ENCODE measurements at regions not wholly inside any gene's neighbourhood (a gene's known extent, or its start where the extent isn't known, plus 50 kb on each side); places are given as distances from the start of the nearest gene placed in this dataset.

- H3K4me3 ChIP-seq, result no peak overlapping the region
- intact Hi-C loops (cut with DNase I), result no loop called here
- WGBS, 4 donors, result 71 to 92% (median 81%) methylated on average over 1 of the region's 1 CpG
Measured at GRCh38 chr4:14520171-14520570, 482.1 kb upstream of the CPEB2 start.

GRCh38 chr4:14524276-14524675, 478.0 kb upstream of the CPEB2 start:
- TF ChIP-seq CTCF (IDR thresholded peaks at IDR 0.05) (no peak), POLR2A (IDR thresholded peaks at IDR 0.05) (no peak)
- 80 to 93% (median 88%) methylated on average over 1 of the region's 1 CpG for WGBS, 4 donors
- Histone ChIP-seq H3K9me3 (replicated peaks in 1 of 3) (no peaks in the 10 kb centered on the region), H3K4me1 (replicated peaks in 1 of 2) (no peaks in the 10 kb centered on the region), H3K4me3 (no peak overlapping the region), H3K27ac (no peak overlapping the region), H3K27me3 (no peaks in the 10 kb centered on the region), H3K36me3 (replicated peaks in 1 of 2) (no peaks in the 10 kb centered on the region)
- intact Hi-C loops (cut with DNase I), result no loop called here
- no peak for DNase-seq

More at GRCh38 chr4:14520171-14520570, 482.1 kb upstream of the CPEB2 start:
- H3K27me3 ChIP-seq, result no peaks in the 10 kb centered on the region
- DNase-seq, result no peak
- H3K9me3 ChIP-seq (replicated peaks in 1 of 3), result no peaks in the 10 kb centered on the region
- TF ChIP-seq CTCF (IDR thresholded peaks at IDR 0.05), result no peak
- no peak for TF ChIP-seq POLR2A (IDR thresholded peaks at IDR 0.05)
- H3K4me1 ChIP-seq (replicated peaks in 1 of 2), result no peaks in the 10 kb centered on the region
- H3K27ac ChIP-seq, result no peak overlapping the region
- no peaks in the 10 kb centered on the region for H3K36me3 ChIP-seq (replicated peaks in 1 of 2)

GRCh38 chr4:14528918-14529317, 473.4 kb upstream of the CPEB2 start:
- H3K27me3 ChIP-seq, result no peaks in the 10 kb centered on the region
- H3K36me3 ChIP-seq (replicated peaks in 1 of 2), result no peaks in the 10 kb centered on the region
- H3K27ac ChIP-seq, result no peak overlapping the region
- no peak for DNase-seq
- 44 to 92% (median 86%) methylated on average over 2 of the region's 2 CpGs for WGBS, 4 donors
- H3K4me3 ChIP-seq, result no peak overlapping the region
- TF ChIP-seq POLR2A (IDR thresholded peaks at IDR 0.05) (no peak), CTCF (IDR thresholded peaks at IDR 0.05) (no peak)
- H3K9me3 ChIP-seq (replicated peaks in 1 of 3), result no peaks in the 10 kb centered on the region
- intact Hi-C loops (cut with DNase I), result no loop called here
- no peaks in the 10 kb centered on the region for H3K4me1 ChIP-seq (replicated peaks in 1 of 2)

GRCh38 chr4:14529653-14530052, 472.6 kb upstream of the CPEB2 start:
- no peaks in the 10 kb centered on the region for H3K4me1 ChIP-seq (replicated peaks in 1 of 2)
- no peaks in the 10 kb centered on the region for H3K9me3 ChIP-seq (replicated peaks in 1 of 3)
- no peaks in the 10 kb centered on the region for H3K27me3 ChIP-seq
- H3K4me3 ChIP-seq, result no peak overlapping the region
- H3K27ac ChIP-seq, result no peak overlapping the region
- 51 to 54% (median 53%) methylated on average over 4 of the region's 4 CpGs for WGBS, 4 donors
- TF ChIP-seq POLR2A (IDR thresholded peaks at IDR 0.05) (no peak), CTCF (IDR thresholded peaks at IDR 0.05) (no peak)
- H3K36me3 ChIP-seq (replicated peaks in 1 of 2), result no peaks in the 10 kb centered on the region
- no peak for DNase-seq
- intact Hi-C loops (cut with DNase I), result no loop called here

All from adrenal gland (tissue), 9 donors.